Thyroid gland (tissue), 4 donors: ENCODE measurements at regions not wholly inside any gene's neighbourhood (a gene's known extent, or its start where the extent isn't known, plus 50 kb on each side); places are given as distances from the start of the nearest gene placed in this dataset.

Experiments used
- POLR2A ChIP-seq, 2 donors: fragments of 450-650 bp; IDR thresholded peaks; one replicate each; pipeline ENCODE4 v1.6.1; 2017; ENCODE audit warnings: antibody characterized with exemption in 2 of 2, mild to moderate bottlenecking in 2 of 2, moderate library complexity in 1 of 2
- TF ChIP-seq, protein P1 (sequence below), 6 experiments: fragments of 200-600 bp in 3 of 6; fragments of 450-650 bp in 3 of 6; sonication (generic) in 3 of 6; IDR thresholded peaks; one replicate each; pipeline ENCODE4 v1.5.1; 2016 to 2019; ENCODE audit warnings: antibody characterized with exemption in 6 of 6, mild to moderate bottlenecking in 2 of 6, inconsistent platforms in 1 of 6, moderate library complexity in 1 of 6

DNA sequence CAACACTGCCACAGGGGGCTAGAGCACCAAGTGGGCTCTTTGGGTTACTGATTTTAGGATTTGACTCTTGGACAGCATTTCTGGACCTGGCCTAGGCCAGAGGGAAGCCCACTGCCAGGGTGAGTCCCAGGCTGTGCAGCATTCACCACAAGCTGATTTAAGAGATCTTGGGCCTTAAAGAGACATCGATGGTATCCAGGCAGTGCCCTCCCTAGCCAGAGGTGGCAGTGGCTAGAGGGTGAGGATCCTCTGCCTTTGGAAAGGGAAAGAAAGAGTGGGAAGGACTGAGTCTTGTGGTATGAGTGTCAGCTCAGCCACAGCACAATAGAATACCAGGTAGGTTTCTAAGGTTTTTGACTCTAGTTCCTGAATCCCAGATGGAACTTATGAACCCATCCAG lies 613.9 kb downstream of the FAT4 start:
- TF ChIP-seq, protein P1, sequence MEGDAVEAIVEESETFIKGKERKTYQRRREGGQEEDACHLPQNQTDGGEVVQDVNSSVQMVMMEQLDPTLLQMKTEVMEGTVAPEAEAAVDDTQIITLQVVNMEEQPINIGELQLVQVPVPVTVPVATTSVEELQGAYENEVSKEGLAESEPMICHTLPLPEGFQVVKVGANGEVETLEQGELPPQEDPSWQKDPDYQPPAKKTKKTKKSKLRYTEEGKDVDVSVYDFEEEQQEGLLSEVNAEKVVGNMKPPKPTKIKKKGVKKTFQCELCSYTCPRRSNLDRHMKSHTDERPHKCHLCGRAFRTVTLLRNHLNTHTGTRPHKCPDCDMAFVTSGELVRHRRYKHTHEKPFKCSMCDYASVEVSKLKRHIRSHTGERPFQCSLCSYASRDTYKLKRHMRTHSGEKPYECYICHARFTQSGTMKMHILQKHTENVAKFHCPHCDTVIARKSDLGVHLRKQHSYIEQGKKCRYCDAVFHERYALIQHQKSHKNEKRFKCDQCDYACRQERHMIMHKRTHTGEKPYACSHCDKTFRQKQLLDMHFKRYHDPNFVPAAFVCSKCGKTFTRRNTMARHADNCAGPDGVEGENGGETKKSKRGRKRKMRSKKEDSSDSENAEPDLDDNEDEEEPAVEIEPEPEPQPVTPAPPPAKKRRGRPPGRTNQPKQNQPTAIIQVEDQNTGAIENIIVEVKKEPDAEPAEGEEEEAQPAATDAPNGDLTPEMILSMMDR (IDR thresholded peaks at IDR 0.05), result no peak
- TF ChIP-seq POLR2A (IDR thresholded peaks at IDR 0.05), result no peak
